Upper lobe of left lung (tissue), 6 donors: ENCODE measurements at regions not wholly inside any gene's neighbourhood (a gene's known extent, or its start where the extent isn't known, plus 50 kb on each side); places are given as distances from the start of the nearest gene placed in this dataset.

Experiments
- ATAC-seq, 2 donors: fragments of 200-7000 bp; cut with Tn5 transposase; one replicate each; pipeline ENCODE4 v1.9.1; 2022; ENCODE audit warnings: mild to moderate bottlenecking in 2 of 2, moderate library complexity in 2 of 2; ENCODE audit not compliant: low FRiP score in 2 of 2
- DNase-seq, 2 donors: peaks; one replicate each; pipeline ENCODE4 v3.0.0-alpha.2; 2019 to 2020
- H3K27ac ChIP-seq, 4 donors: fragments of 200-600 bp; sonication (generic); one replicate each; pipeline ENCODE4 v1.5.1; 2016 to 2019
- H3K27me3 ChIP-seq, 4 donors: fragments of 200-600 bp; sonication (generic); one replicate each; pipeline ENCODE4 v1.5.1; 2017 to 2019
- H3K36me3 ChIP-seq, 4 donors: fragments of 200-600 bp; sonication (generic); one replicate each; pipeline ENCODE4 v1.5.1; 2016 to 2019
- H3K4me1 ChIP-seq, 4 donors: fragments of 200-600 bp; sonication (generic); one replicate each; pipeline ENCODE4 v1.5.1; 2018 to 2019
- H3K4me3 ChIP-seq, 4 donors: fragments of 200-600 bp; sonication (generic); one replicate each; pipeline ENCODE4 v1.5.1; 2017 to 2019; ENCODE audit warnings: mild to moderate bottlenecking in 2 of 4, moderate library complexity in 1 of 4
- H3K9me3 ChIP-seq, 4 donors: fragments of 200-600 bp; sonication (generic); one replicate each; pipeline ENCODE4 v1.5.1; 2018 to 2019
- EP300 ChIP-seq, 4 donors: sonication (generic); formaldehyde crosslinking; IDR thresholded peaks; one replicate each; pipeline ENCODE4 v1.5.1; 2017; ENCODE audit warnings: antibody characterized with exemption in 4 of 4, control low read depth in 2 of 4
- POLR2A ChIP-seq, 4 donors: fragments of 450-650 bp; IDR thresholded peaks; one replicate each; pipeline ENCODE4 v1.5.1; 2016 to 2017; ENCODE audit warnings: antibody characterized with exemption in 4 of 4, mild to moderate bottlenecking in 2 of 4
- POLR2AphosphoS5 ChIP-seq, 2 donors: sonication (generic); formaldehyde crosslinking; IDR thresholded peaks; one replicate each; pipeline ENCODE4 v1.5.1; 2017; ENCODE audit warnings: antibody characterized with exemption in 2 of 2
- WGBS, 2 donors: methylation state at CpG; one replicate each; pipeline ENCODE4 v1.1.5; 2017 to 2018; 5-methylcytosine and 5-hydroxymethylcytosine counted together
- TF ChIP-seq, protein P1 (sequence below), 6 experiments: fragments of 450-650 bp in 4 of 6; fragments of 200-600 bp in 2 of 6; sonication (generic) in 2 of 6; IDR thresholded peaks; one replicate each; pipeline ENCODE4 v1.5.1; 2016 to 2019; ENCODE audit warnings: antibody characterized with exemption in 6 of 6
- donor health status: DM: no; HTN: no; CAD: no; lungs with moderate emphysema.
- donor health status: DM: no; HTN: yes; CAD: no; lungs with severe emphysema.

DNA sequence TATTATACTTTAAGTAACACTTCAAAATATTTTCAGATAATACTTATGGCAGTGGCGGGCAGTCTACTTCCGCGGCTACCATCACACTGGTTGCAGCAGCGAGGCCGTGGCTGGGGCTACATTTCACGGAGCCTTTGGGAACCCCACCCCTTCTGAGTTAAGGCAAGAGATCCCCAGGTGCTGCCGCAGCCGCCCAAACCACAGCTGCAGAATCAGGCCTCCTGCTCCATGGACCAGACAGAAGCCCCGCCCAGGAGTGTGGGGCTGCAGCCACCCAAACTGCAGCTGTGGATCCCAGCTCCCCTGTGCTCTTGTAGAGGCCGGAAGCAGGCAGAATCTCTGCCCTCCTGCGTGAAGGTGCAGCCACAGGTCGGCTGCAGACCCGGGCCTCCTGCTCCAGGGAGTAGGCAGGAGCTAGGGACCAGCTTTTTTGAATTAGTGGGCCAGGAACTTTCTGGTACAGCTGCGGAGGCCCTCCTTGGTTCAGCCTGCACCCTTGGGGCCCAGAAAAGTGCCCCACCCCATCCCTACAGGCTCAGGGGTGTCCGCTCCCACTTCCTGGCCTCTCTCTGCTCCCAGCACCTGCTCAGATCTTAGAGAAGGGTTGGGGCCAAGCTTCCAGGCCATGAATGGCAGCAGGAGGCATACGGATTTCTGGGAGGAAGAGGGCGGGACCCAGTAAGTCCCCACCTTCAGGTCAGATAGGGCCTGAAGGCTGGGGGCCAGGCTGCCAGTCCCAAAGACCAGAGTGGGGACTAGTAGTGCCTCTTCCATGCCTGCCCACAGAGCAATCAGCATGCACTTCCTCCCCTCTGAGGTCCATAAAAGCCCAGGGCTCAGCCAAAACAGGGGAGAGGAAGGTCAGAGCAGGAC is 1188.8 kb upstream of the CADM2 start:
- Histone ChIP-seq H3K36me3 (no peaks in the 10 kb centered on the region), H3K4me1 (no peaks in the 10 kb centered on the region), H3K4me3 (no peak overlapping the region), H3K27me3 (no peaks in the 10 kb centered on the region), H3K9me3 (no peaks in the 10 kb centered on the region), H3K27ac (no peak overlapping the region)
- peak; percentile 15 to 28 for ATAC-seq
- TF ChIP-seq POLR2A (IDR thresholded peaks at IDR 0.05), result no peak
- no peak for TF ChIP-seq EP300 (IDR thresholded peaks at IDR 0.05)
- TF ChIP-seq POLR2AphosphoS5 (IDR thresholded peaks at IDR 0.05), result no peak
- TF ChIP-seq, protein P1, sequence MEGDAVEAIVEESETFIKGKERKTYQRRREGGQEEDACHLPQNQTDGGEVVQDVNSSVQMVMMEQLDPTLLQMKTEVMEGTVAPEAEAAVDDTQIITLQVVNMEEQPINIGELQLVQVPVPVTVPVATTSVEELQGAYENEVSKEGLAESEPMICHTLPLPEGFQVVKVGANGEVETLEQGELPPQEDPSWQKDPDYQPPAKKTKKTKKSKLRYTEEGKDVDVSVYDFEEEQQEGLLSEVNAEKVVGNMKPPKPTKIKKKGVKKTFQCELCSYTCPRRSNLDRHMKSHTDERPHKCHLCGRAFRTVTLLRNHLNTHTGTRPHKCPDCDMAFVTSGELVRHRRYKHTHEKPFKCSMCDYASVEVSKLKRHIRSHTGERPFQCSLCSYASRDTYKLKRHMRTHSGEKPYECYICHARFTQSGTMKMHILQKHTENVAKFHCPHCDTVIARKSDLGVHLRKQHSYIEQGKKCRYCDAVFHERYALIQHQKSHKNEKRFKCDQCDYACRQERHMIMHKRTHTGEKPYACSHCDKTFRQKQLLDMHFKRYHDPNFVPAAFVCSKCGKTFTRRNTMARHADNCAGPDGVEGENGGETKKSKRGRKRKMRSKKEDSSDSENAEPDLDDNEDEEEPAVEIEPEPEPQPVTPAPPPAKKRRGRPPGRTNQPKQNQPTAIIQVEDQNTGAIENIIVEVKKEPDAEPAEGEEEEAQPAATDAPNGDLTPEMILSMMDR (IDR thresholded peaks at IDR 0.05), result no peak
- DNase-seq, result peak in 1 of 2 donors; percentile 46
- 88 to 89% methylated on average over 12 to 17 of the region's 17 CpGs for WGBS, 2 donors

DNA sequence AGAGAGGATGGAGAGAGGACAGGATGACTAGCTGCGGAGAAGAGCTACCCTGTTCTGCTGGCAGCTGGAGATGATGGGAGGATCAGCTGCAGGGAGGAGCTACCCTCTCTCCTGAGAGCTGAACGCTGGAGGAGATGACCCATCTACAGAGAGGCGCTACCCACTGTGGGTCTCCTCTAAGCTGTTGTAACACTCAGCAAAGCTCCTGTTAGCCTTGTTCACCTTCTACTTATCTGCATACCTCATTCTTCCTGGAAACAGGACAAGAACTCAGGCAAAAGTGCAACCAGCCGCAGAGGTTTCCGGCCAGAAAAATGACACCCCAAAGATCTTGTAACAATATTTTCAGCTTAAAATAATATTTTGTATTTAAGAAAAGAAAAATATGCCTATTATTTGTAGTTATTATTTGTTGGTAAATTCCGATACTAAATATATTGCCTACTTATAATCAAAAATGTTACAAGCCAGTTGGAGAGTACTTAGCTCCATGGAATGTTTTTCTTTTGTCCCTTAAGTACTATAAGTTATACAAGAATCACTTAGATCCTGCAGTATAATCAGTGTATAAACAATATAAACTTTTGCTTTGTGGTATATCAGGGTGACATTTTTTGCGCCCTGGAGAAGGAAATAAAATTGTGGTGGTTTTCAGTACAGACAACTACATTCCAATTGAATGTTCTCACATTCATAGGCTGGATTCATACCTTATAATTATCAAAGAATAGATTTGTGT is 1188.0 kb upstream of the CADM2 start:
- Histone ChIP-seq H3K27me3 (no peaks in the 10 kb centered on the region), H3K36me3 (no peaks in the 10 kb centered on the region), H3K4me3 (no peak overlapping the region), H3K9me3 (no peaks in the 10 kb centered on the region), H3K4me1 (no peaks in the 10 kb centered on the region), H3K27ac (no peak overlapping the region)
- WGBS, 2 donors, result 87 to 88% methylated on average over 7 of the region's 7 CpGs
- ATAC-seq (peak; percentile 40 to 46), DNase-seq (no peak)
- no peak for TF ChIP-seq POLR2A (IDR thresholded peaks at IDR 0.05)
- TF ChIP-seq EP300 (IDR thresholded peaks at IDR 0.05), result no peak
- TF ChIP-seq POLR2AphosphoS5 (IDR thresholded peaks at IDR 0.05), result no peak

DNA sequence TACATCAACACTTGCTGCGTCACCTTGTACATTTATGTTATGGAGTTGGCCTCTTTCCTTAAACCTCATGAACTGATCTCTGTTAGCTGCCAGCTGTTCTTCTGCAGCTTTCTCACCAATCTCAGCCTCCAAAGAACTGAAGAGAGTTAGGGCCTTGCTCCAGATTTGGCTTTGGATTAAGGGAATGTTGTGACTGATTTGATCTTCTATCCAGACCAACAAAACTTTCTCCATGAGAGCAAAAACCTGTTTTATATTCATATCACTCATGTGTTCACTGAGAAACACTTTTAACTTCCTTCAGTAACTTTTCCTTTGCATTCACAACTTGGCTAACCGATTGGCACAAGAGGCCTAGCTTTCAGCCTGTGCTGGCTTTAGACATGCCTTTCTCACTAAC is 1156.0 kb upstream of the CADM2 start:
- WGBS, 2 donors, result 64 to 88% methylated on average over 2 of the region's 2 CpGs
- no peaks in the 10 kb centered on the region for H3K27me3 ChIP-seq
- TF ChIP-seq, protein P1 (IDR thresholded peaks at IDR 0.05), result no peak
- TF ChIP-seq POLR2AphosphoS5 (IDR thresholded peaks at IDR 0.05) (no peak), EP300 (IDR thresholded peaks at IDR 0.05) (no peak), POLR2A (IDR thresholded peaks at IDR 0.05) (no peak)
- H3K4me3 ChIP-seq, result no peak overlapping the region
- H3K27ac ChIP-seq, result no peak overlapping the region
- ATAC-seq, result no peak
- no peaks in the 10 kb centered on the region for H3K4me1 ChIP-seq
- H3K9me3 ChIP-seq, result no peaks in the 10 kb centered on the region
- DNase-seq, result no peak
- H3K36me3 ChIP-seq, result no peaks in the 10 kb centered on the region

DNA sequence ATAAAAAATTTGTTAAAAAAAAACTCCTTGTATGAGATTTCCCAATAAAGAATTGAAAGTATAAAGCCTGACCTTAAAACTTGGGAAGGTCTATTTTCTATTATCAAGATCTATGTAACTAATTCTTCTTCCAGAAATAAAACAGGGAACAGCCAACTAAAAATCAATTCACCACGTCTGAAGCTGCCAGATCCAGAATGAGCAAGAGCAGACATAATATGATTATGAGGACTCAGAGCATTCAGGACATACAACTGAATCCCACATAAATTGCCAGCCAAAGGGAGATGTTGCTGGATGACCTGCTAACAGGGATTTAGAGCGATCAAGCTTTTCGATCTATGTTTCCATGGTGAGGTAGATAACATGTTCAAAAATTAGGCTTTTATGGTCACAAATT is 1151.3 kb upstream of the CADM2 start:
- Histone ChIP-seq H3K36me3 (no peaks in the 10 kb centered on the region), H3K4me3 (no peak overlapping the region), H3K27me3 (no peaks in the 10 kb centered on the region), H3K4me1 (no peaks in the 10 kb centered on the region), H3K9me3 (peaks cover 0 to 3% (median 0%) of the 10 kb centered on the region in 4 donors), H3K27ac (no peak overlapping the region)
- DNase-seq, result no peak
- WGBS, 2 donors, result 73 to 78% methylated on average over 3 of the region's 3 CpGs
- no peak for ATAC-seq
- TF ChIP-seq POLR2A (IDR thresholded peaks at IDR 0.05) (no peak), POLR2AphosphoS5 (IDR thresholded peaks at IDR 0.05) (no peak), EP300 (IDR thresholded peaks at IDR 0.05) (no peak)
- TF ChIP-seq, protein P1 (IDR thresholded peaks at IDR 0.05), result no peak

DNA sequence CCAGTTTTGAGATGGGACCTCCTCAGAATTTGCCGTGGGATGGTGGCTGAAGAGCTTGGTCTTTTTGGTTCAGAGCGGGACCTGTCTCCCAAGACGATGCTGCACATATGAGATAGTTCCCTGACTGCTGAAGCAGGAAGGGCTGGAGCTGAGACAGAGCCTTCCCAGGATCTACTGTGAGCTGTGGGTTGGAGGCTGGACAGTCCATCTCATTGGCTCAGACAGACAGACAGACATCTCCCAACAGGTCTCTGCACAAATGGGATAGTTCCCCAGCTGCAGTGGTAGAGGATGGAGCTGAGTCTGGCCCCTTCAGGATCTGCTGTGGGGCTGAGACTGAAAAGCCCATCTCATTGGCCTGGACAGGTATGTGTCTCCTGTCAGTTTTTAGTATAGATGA is 1145.6 kb upstream of the CADM2 start:
- WGBS, 2 donors, result 86% methylated on average over 3 of the region's 3 CpGs; no CpG with 5 or more reads in 1 of the 2 donors
- no peak overlapping the region for H3K27ac ChIP-seq
- H3K36me3 ChIP-seq, result no peaks in the 10 kb centered on the region
- H3K4me1 ChIP-seq, result no peaks in the 10 kb centered on the region
- no peak for ATAC-seq
- H3K4me3 ChIP-seq, result no peak overlapping the region
- DNase-seq, result no peak
- H3K9me3 ChIP-seq, result peaks cover 0 to 3% (median 0%) of the 10 kb centered on the region in 4 donors
- H3K27me3 ChIP-seq, result no peaks in the 10 kb centered on the region
- TF ChIP-seq, protein P1 (IDR thresholded peaks at IDR 0.05), result no peak
- TF ChIP-seq POLR2A (IDR thresholded peaks at IDR 0.05) (no peak), EP300 (IDR thresholded peaks at IDR 0.05) (no peak), POLR2AphosphoS5 (IDR thresholded peaks at IDR 0.05) (no peak)
